CD4-positive, alpha-beta memory T cell (primary cell): ENCODE measurements at regions not wholly inside any gene's neighbourhood (a gene's known extent, or its start where the extent isn't known, plus 50 kb on each side); places are given as distances from the start of the nearest gene placed in this dataset.

Source experiments
- CTCF ChIA-PET: fragments of 350-600 bp; sonication (Branson Sonifier 250); formaldehyde crosslinking; loops from one replicate; lab custom pipeline; 2021; ENCODE audit warnings: inconsistent platforms; ENCODE audit not compliant: partially characterized antibody; lab: Charles Lee
- POLR2A ChIA-PET: fragments of 350-600 bp; sonication (Branson Sonifier 250); formaldehyde crosslinking; loops from one replicate; lab custom pipeline; 2021; ENCODE audit not compliant: partially characterized antibody; lab: Charles Lee
- DNase-seq, 5 donors: peaks; one replicate each; pipeline versions ENCODE4 v3.0.0 to v3.0.0-alpha.2; 2020 to 2022; ENCODE audit warnings: mixed read lengths in 1 of 5
- H3K27ac ChIP-seq: one replicate; pipeline ENCODE4 v1.7.0; 2013; ENCODE audit warnings: low read depth, low read length
- H3K27me3 ChIP-seq: 2 replicates; pipeline ENCODE4 v1.7.0; 2013; ENCODE audit warnings: mild to moderate bottlenecking, low read length, moderate library complexity; ENCODE audit not compliant: insufficient read depth
- H3K36me3 ChIP-seq: 2 replicates; pipeline ENCODE4 v1.7.0; 2013; ENCODE audit warnings: mild to moderate bottlenecking, low read length, moderate library complexity; ENCODE audit not compliant: insufficient read depth
- H3K4me1 ChIP-seq: 2 replicates; pipeline ENCODE4 v1.7.0; 2013; ENCODE audit warnings: mild to moderate bottlenecking, low read length, moderate library complexity; ENCODE audit not compliant: insufficient read depth
- H3K4me3 ChIP-seq, 2 donors: one replicate each; pipeline ENCODE4 v1.7.0; 2013; ENCODE audit warnings: low read length in 2 of 2, mild to moderate bottlenecking in 1 of 2
- H3K9me3 ChIP-seq, 2 donors: one replicate each; pipeline ENCODE4 v1.7.0; 2013; ENCODE audit warnings: low read length in 2 of 2, control low read depth in 1 of 2; ENCODE audit not compliant: control insufficient read depth in 1 of 2
- H3K27ac Mint-ChIP-seq, 7 donors: one replicate each; pipeline ENCODE4 v1.8.0; 2020 to 2021; ENCODE audit warnings: mixed read lengths in 7 of 7, mild to moderate bottlenecking in 6 of 7, inconsistent platforms in 3 of 7, moderate library complexity in 3 of 7
- H3K27me3 Mint-ChIP-seq, 2 donors: one replicate each; pipeline ENCODE4 v1.8.0; 2020 to 2021; ENCODE audit warnings: mixed read lengths in 2 of 2
- H3K36me3 Mint-ChIP-seq, 2 donors: one replicate each; pipeline ENCODE4 v1.8.0; 2020 to 2021; ENCODE audit warnings: mixed read lengths in 2 of 2, inconsistent platforms in 1 of 2, mild to moderate bottlenecking in 1 of 2
- H3K4me1 Mint-ChIP-seq, 4 donors: one replicate each; pipeline ENCODE4 v1.8.0; 2020 to 2021; ENCODE audit warnings: mixed read lengths in 4 of 4, mild to moderate bottlenecking in 1 of 4
- H3K4me3 Mint-ChIP-seq, 8 donors: one replicate each; pipeline ENCODE4 v1.8.0; 2020 to 2021; ENCODE audit warnings: mixed read lengths in 8 of 8, mild to moderate bottlenecking in 7 of 8, moderate library complexity in 6 of 8, inconsistent platforms in 3 of 8
- H3K9me3 Mint-ChIP-seq, 8 donors: one replicate each; pipeline ENCODE4 v1.8.0; 2020 to 2021; ENCODE audit warnings: mixed read lengths in 8 of 8, mild to moderate bottlenecking in 5 of 8, inconsistent platforms in 3 of 8, moderate library complexity in 1 of 8
- intact Hi-C: fragments of 100-400 bp; cut with micrococcal nuclease; formaldehyde crosslinking; loops from one replicate; pipeline ENCODE4 v1.15.1; 2023

GRCh38 chr6:71388856-71389527, 100.4 kb downstream of the OGFRL1 start:
- POLR2A ChIA-PET = no interaction called here

GRCh38 chr6:71391126-71391525, 102.5 kb downstream of the OGFRL1 start:
- ChIA-PET CTCF (no interaction called here), POLR2A (no interaction called here)
- H3K36me3 ChIP-seq = no peaks in the 10 kb centered on the region
- H3K27ac ChIP-seq = no peak overlapping the region
- H3K27me3 ChIP-seq = no peaks in the 10 kb centered on the region
- Mint-ChIP-seq H3K36me3 (no peaks in the 10 kb centered on the region), H3K4me3 (no peak overlapping the region), H3K27me3 (peaks cover 2 to 10% of the 10 kb centered on the region in 2 donors), H3K27ac (no peak overlapping the region), H3K9me3 (no peaks in the 10 kb centered on the region), H3K4me1 (no peaks in the 10 kb centered on the region)
- H3K4me1 ChIP-seq = no peaks in the 10 kb centered on the region
- H3K9me3 ChIP-seq = no peaks in the 10 kb centered on the region
- intact Hi-C loops = no loop called here
- no peak overlapping the region for H3K4me3 ChIP-seq
- no peak for DNase-seq

More at GRCh38 chr6:71388856-71389527, 100.4 kb downstream of the OGFRL1 start:
- Histone ChIP-seq H3K27me3 (no peaks in the 10 kb centered on the region), H3K4me3 (no peak overlapping the region), H3K9me3 (no peaks in the 10 kb centered on the region), H3K36me3 (no peaks in the 10 kb centered on the region), H3K27ac (no peak overlapping the region), H3K4me1 (no peaks in the 10 kb centered on the region)
- Mint-ChIP-seq H3K36me3 (no peaks in the 10 kb centered on the region), H3K9me3 (no peaks in the 10 kb centered on the region), H3K4me3 (no peak overlapping the region), H3K27me3 (peaks cover 2 to 10% of the 10 kb centered on the region in 2 donors), H3K27ac (no peak overlapping the region), H3K4me1 (no peaks in the 10 kb centered on the region)
- CTCF ChIA-PET = interaction anchor here (1.7 kb wide), 1 partner anchor 11 kb away, joined by 4 read pairs; no protein-coding TSS in a partner anchor
- no peak for DNase-seq
- intact Hi-C loops = no loop called here

DNA sequence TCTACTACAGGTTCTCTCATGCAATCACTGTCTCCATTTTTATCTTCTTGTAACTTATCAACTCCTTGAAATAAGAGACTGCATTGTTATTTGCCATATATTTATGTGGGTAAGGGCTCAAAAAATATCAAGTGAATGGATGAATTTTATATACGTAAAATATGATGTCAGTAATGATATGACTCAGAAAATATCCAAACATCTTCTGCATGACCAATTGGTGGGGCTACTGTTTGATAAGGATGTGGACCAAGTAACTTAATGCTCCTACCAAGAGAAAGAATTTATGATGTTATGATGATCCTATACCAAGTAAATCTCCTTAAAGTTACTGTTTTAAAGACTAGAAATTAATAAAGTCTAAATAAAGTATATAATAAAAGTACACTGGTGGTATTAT, 103.7 kb downstream of the OGFRL1 start:
- Mint-ChIP-seq H3K9me3 (no peaks in the 10 kb centered on the region), H3K4me3 (no peak overlapping the region), H3K27ac (peak overlapping the region in 1 of 7 donors; percentile 3), H3K4me1 (no peaks in the 10 kb centered on the region), H3K27me3 (peaks cover 6 to 9% of the 10 kb centered on the region in 2 donors), H3K36me3 (no peaks in the 10 kb centered on the region)
- POLR2A ChIA-PET = no interaction called here
- no peak for DNase-seq
- H3K27me3 ChIP-seq = no peaks in the 10 kb centered on the region
- intact Hi-C loops = no loop called here
- no peak overlapping the region for H3K4me3 ChIP-seq
- H3K27ac ChIP-seq = no peak overlapping the region
- H3K36me3 ChIP-seq = no peaks in the 10 kb centered on the region
- CTCF ChIA-PET = no interaction called here
- no peaks in the 10 kb centered on the region for H3K9me3 ChIP-seq
- H3K4me1 ChIP-seq = no peaks in the 10 kb centered on the region

DNA sequence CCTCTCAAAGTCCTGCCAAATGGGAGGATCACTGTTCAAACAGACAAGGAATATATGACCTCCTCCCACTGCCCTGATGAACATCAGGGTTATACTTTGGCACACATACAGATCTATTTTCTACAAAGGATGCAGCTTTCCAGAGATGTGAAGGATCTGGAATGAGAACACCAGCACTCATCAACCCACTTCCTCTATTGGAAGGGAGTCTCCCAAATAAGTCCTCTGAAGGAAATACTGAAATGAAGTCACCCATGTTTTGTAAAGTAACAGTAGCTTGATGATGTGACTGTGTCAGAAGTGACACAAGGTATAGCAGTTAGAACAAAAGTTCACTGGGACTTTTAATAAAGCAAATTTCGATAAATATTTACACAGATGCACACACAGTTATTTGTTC, 104.9 kb downstream of the OGFRL1 start:
- peaks cover 9 to 10% of the 10 kb centered on the region in 2 donors for H3K27me3 Mint-ChIP-seq
- H3K27me3 ChIP-seq = no peaks in the 10 kb centered on the region
- ChIA-PET CTCF (no interaction called here), POLR2A (no interaction called here)
- no peaks in the 10 kb centered on the region for H3K9me3 Mint-ChIP-seq
- no peak overlapping the region for H3K27ac Mint-ChIP-seq
- H3K4me1 ChIP-seq = no peaks in the 10 kb centered on the region
- H3K4me3 ChIP-seq = no peak overlapping the region
- DNase-seq = no peak
- H3K36me3 Mint-ChIP-seq = no peaks in the 10 kb centered on the region
- intact Hi-C loops = no loop called here
- no peaks in the 10 kb centered on the region for H3K4me1 Mint-ChIP-seq
- H3K36me3 ChIP-seq = no peaks in the 10 kb centered on the region
- H3K27ac ChIP-seq = no peak overlapping the region
- no peak overlapping the region for H3K4me3 Mint-ChIP-seq
- H3K9me3 ChIP-seq = no peaks in the 10 kb centered on the region

DNA sequence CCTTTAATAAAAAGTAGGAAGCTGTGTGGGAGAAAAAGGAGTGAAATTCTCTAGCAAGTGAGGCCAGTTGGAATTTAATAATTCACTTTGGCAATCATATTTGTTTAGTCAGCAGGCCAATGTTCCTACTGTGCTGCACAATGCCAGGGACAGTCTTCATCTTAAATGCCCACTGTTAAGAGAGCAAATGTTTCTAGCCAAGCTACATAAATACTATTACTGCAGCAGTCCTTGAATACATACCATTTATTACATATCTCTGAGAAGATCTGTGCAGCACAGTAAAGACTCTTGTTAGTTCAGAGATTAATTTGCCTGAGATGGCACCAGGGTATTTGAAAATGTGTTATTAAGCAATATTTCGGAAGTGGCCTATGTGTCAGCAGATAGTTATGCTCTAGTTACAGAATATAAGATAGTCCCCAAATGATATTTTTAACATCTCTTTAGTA, 105.4 kb downstream of the OGFRL1 start:
- intact Hi-C loops = no loop called here
- H3K4me1 ChIP-seq = no peaks in the 10 kb centered on the region
- H3K27ac ChIP-seq = no peak overlapping the region
- no peak for DNase-seq
- no peak overlapping the region for H3K4me3 Mint-ChIP-seq
- H3K9me3 Mint-ChIP-seq = no peaks in the 10 kb centered on the region
- no peaks in the 10 kb centered on the region for H3K9me3 ChIP-seq
- H3K27me3 ChIP-seq = no peaks in the 10 kb centered on the region
- no peaks in the 10 kb centered on the region for H3K36me3 ChIP-seq
- no peak overlapping the region for H3K4me3 ChIP-seq
- ChIA-PET CTCF (no interaction called here), POLR2A (no interaction called here)
- no peaks in the 10 kb centered on the region for H3K4me1 Mint-ChIP-seq
- H3K27me3 Mint-ChIP-seq = peaks cover 9 to 11% of the 10 kb centered on the region in 2 donors
- no peaks in the 10 kb centered on the region for H3K36me3 Mint-ChIP-seq
- no peak overlapping the region for H3K27ac Mint-ChIP-seq

DNA sequence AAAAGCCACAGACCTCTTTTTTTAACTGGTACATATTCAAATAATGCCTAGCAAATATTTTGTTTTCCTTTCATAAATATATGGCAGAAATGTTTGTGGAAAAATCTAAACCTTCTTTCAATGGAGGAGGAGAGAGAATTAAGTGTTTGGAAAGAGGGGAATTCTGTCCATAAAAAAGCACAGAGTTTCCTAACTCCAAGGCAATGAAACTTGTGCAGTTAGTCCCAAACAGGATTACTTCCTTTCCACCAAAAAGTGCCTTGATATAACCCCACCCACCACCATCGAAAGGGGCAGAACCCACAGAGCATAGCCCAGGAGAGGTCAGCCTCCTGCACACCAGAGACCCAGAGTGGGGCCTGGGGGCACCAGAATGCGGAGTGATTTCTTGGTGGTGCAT, 106.3 kb downstream of the OGFRL1 start:
- no peak overlapping the region for H3K27ac ChIP-seq
- intact Hi-C loops = no loop called here
- no peak overlapping the region for H3K27ac Mint-ChIP-seq

GRCh38 chr6:71395731-71396409, 107.3 kb downstream of the OGFRL1 start:
- no peak overlapping the region for H3K27ac Mint-ChIP-seq
- H3K9me3 ChIP-seq = no peaks in the 10 kb centered on the region
- no peaks in the 10 kb centered on the region for H3K9me3 Mint-ChIP-seq
- intact Hi-C loops = no loop called here
- H3K36me3 ChIP-seq = no peaks in the 10 kb centered on the region
- no peaks in the 10 kb centered on the region for H3K4me1 ChIP-seq
- POLR2A ChIA-PET = no interaction called here
- no peaks in the 10 kb centered on the region for H3K4me1 Mint-ChIP-seq
- no peaks in the 10 kb centered on the region for H3K27me3 ChIP-seq
- H3K4me3 ChIP-seq = no peak overlapping the region
- H3K36me3 Mint-ChIP-seq = no peaks in the 10 kb centered on the region
- no peak overlapping the region for H3K27ac ChIP-seq
- H3K27me3 Mint-ChIP-seq = peaks cover 9 to 11% of the 10 kb centered on the region in 2 donors
- no peak overlapping the region for H3K4me3 Mint-ChIP-seq
- DNase-seq = no peak
- CTCF ChIA-PET = interaction anchor here (1.7 kb wide), 1 partner anchor 11 kb away, joined by 5 read pairs; no protein-coding TSS in a partner anchor

More for the DNA sequence above, 106.3 kb downstream of the OGFRL1 start:
- no peaks in the 10 kb centered on the region for H3K9me3 Mint-ChIP-seq
- Histone ChIP-seq H3K36me3 (no peaks in the 10 kb centered on the region), H3K4me1 (no peaks in the 10 kb centered on the region), H3K9me3 (no peaks in the 10 kb centered on the region), H3K27me3 (no peaks in the 10 kb centered on the region), H3K4me3 (no peak overlapping the region)
- CTCF ChIA-PET = interaction anchor here (1.7 kb wide), 1 partner anchor 10 kb away, joined by 5 read pairs; no protein-coding TSS in a partner anchor
- H3K4me1 Mint-ChIP-seq = no peaks in the 10 kb centered on the region
- no peaks in the 10 kb centered on the region for H3K36me3 Mint-ChIP-seq
- POLR2A ChIA-PET = no interaction called here
- no peak overlapping the region for H3K4me3 Mint-ChIP-seq
- DNase-seq = no peak
- peaks cover 9 to 11% of the 10 kb centered on the region in 2 donors for H3K27me3 Mint-ChIP-seq
